Osteoblast (primary cell): ENCODE measurements at regions not wholly inside any gene's neighbourhood (a gene's known extent, or its start where the extent isn't known, plus 50 kb on each side); places are given as distances from the start of the nearest gene placed in this dataset.

ENCODE experiments used
- DNase-seq: peaks from one replicate; pipeline ENCODE4 v3.0.0; 2011; ENCODE audit warnings: low spot score, mixed read lengths; ENCODE audit not compliant: insufficient read length; ENCODE audit errors: missing footprints
- H2AFZ ChIP-seq: 2 replicates; pipeline ENCODE4 v1.6.0; 2011; ENCODE audit warnings: mild to moderate bottlenecking, low read length
- H3K27ac ChIP-seq: 2 replicates; pipeline ENCODE4 v1.5.1; 2011; ENCODE audit warnings: mild to moderate bottlenecking, low read depth, low read length, moderate library complexity
- H3K27me3 ChIP-seq: 2 replicates; pipeline ENCODE4 v1.6.0; 2012; ENCODE audit warnings: mild to moderate bottlenecking, control low read depth, inconsistent platforms, low read length, moderate library complexity; ENCODE audit not compliant: insufficient read depth
- H3K36me3 ChIP-seq: 2 replicates; pipeline ENCODE4 v1.5.1; 2011; ENCODE audit warnings: mild to moderate bottlenecking, low read length, control low read depth, moderate library complexity; ENCODE audit not compliant: insufficient read depth
- H3K4me1 ChIP-seq: 2 replicates; pipeline ENCODE4 v1.5.1; 2011; ENCODE audit warnings: mild to moderate bottlenecking, low read length, control low read depth, moderate library complexity; ENCODE audit not compliant: insufficient read depth
- H3K4me2 ChIP-seq: 2 replicates; pipeline ENCODE4 v1.6.0; 2011; ENCODE audit warnings: mild to moderate bottlenecking, low read length; ENCODE audit not compliant: insufficient read depth
- H3K4me3 ChIP-seq: fragments of 200-600 bp; sonication (generic); 3 replicates; pipeline ENCODE4 v1.5.1; 2012; ENCODE audit warnings: mild to moderate bottlenecking, low read length, inconsistent platforms; ENCODE audit not compliant: insufficient read depth
- H3K79me2 ChIP-seq: 2 replicates; pipeline ENCODE4 v1.6.0; 2012; ENCODE audit warnings: mild to moderate bottlenecking, low read length, control low read depth, inconsistent platforms; ENCODE audit not compliant: insufficient read depth
- H3K9me3 ChIP-seq: 2 replicates; pipeline ENCODE4 v1.5.1; 2011; ENCODE audit warnings: low read depth, low read length, control low read depth
- H4K20me1 ChIP-seq: 2 replicates; pipeline ENCODE4 v1.6.0; 2012; ENCODE audit warnings: mild to moderate bottlenecking, low read length, control low read depth; ENCODE audit not compliant: insufficient read depth
- CTCF ChIP-seq: IDR thresholded peaks from 2 replicates; pipeline ENCODE4 v1.5.1; 2011; ENCODE audit warnings: mild to moderate bottlenecking, low read depth, low read length, moderate library complexity; ENCODE audit errors: extremely low read depth

GRCh38 chr9:32705059-32705458, 69.6 kb upstream of the TAF1L start:
- DNase-seq = no peak
- no peak overlapping the region for H3K4me3 ChIP-seq

GRCh38 chr9:32706004-32706724, 70.7 kb upstream of the TAF1L start:
- no peaks in the 10 kb centered on the region for H3K9me3 ChIP-seq
- H3K79me2 ChIP-seq = no peaks in the 10 kb centered on the region
- H3K4me2 ChIP-seq = no peak overlapping the region
- no peaks in the 10 kb centered on the region for H4K20me1 ChIP-seq
- H3K4me3 ChIP-seq = no peak overlapping the region
- peak overlapping the region; percentile 12 for H3K27ac ChIP-seq
- no peak for DNase-seq
- TF ChIP-seq CTCF = no peak
- H3K27me3 ChIP-seq = no peaks in the 10 kb centered on the region
- H2AFZ ChIP-seq = no peak overlapping the region
- peaks cover 5% of the 10 kb centered on the region for H3K4me1 ChIP-seq
- no peaks in the 10 kb centered on the region for H3K36me3 ChIP-seq

More at GRCh38 chr9:32705059-32705458, 69.6 kb upstream of the TAF1L start:
- Histone ChIP-seq H3K27ac (peak overlapping the region; percentile 20), H4K20me1 (no peaks in the 10 kb centered on the region), H3K4me1 (peaks cover 5% of the 10 kb centered on the region), H3K79me2 (no peaks in the 10 kb centered on the region), H2AFZ (no peak overlapping the region), H3K4me2 (no peak overlapping the region), H3K27me3 (no peaks in the 10 kb centered on the region), H3K36me3 (no peaks in the 10 kb centered on the region), H3K9me3 (no peaks in the 10 kb centered on the region)
- TF ChIP-seq CTCF = no peak

- H3K36me3 ChIP-seq = no peaks in the 10 kb centered on the region
- no peak overlapping the region for H2AFZ ChIP-seq
- H3K4me2 ChIP-seq = no peak overlapping the region
- H3K9me3 ChIP-seq = no peaks in the 10 kb centered on the region
- peak overlapping the region; percentile 12 for H3K27ac ChIP-seq
- no peaks in the 10 kb centered on the region for H4K20me1 ChIP-seq
- TF ChIP-seq CTCF = no peak
- no peak for DNase-seq
- no peak overlapping the region for H3K4me3 ChIP-seq
- no peaks in the 10 kb centered on the region for H3K79me2 ChIP-seq
- no peaks in the 10 kb centered on the region for H3K27me3 ChIP-seq
- peaks cover 5% of the 10 kb centered on the region for H3K4me1 ChIP-seq
These were observed 71.2 kb upstream of the TAF1L start for GRCh38 chr9:32706725-32707100.

GRCh38 chr9:32707326-32707725, 71.9 kb upstream of the TAF1L start:
- no peaks in the 10 kb centered on the region for H4K20me1 ChIP-seq
- H3K4me1 ChIP-seq = peaks cover 5% of the 10 kb centered on the region
- no peak overlapping the region for H2AFZ ChIP-seq
- no peak overlapping the region for H3K4me2 ChIP-seq
- no peaks in the 10 kb centered on the region for H3K9me3 ChIP-seq
- H3K27me3 ChIP-seq = no peaks in the 10 kb centered on the region
- no peaks in the 10 kb centered on the region for H3K79me2 ChIP-seq
- no peak overlapping the region for H3K4me3 ChIP-seq
- no peaks in the 10 kb centered on the region for H3K36me3 ChIP-seq
- TF ChIP-seq CTCF = no peak
- H3K27ac ChIP-seq = no peak overlapping the region
- DNase-seq = no peak
